GM23338 (cell line): ENCODE measurements at regions not wholly inside any gene's neighbourhood (a gene's known extent, or its start where the extent isn't known, plus 50 kb on each side); places are given as distances from the start of the nearest gene placed in this dataset.

Source experiments
- ATAC-seq: fragments of 200-7000 bp; cut with Tn5 transposase; 3 replicates; pipeline ENCODE4 v1.9.1; 2020
- DNase-seq: peaks from one replicate; pipeline ENCODE4 v3.0.0-alpha.2; 2015; ENCODE audit warnings: low spot score
- H2AFZ ChIP-seq: fragments of 200-600 bp; sonication (generic); 2 replicates; pipeline ENCODE4 v1.8.0; 2016; ENCODE audit warnings: antibody characterized with exemption, mild to moderate bottlenecking, moderate library complexity
- H3F3A ChIP-seq: fragments of 200-600 bp; sonication (generic); replicated peaks from 2 replicates; pipeline ENCODE4 v1.8.0; 2017; ENCODE audit warnings: antibody characterized with exemption, mixed run types, low read depth
- H3K27ac ChIP-seq: fragments of 200-600 bp; sonication (generic); 2 replicates; pipeline ENCODE4 v1.6.1; 2016; ENCODE audit warnings: low read depth
- H3K27me3 ChIP-seq: fragments of 200-600 bp; sonication (generic); 2 replicates; pipeline ENCODE4 v1.8.0; 2016; ENCODE audit warnings: mild to moderate bottlenecking, mixed run types, moderate library complexity; ENCODE audit not compliant: insufficient read depth
- H3K36me3 ChIP-seq: fragments of 200-600 bp; sonication (generic); 2 replicates; pipeline ENCODE4 v1.8.0; 2016; ENCODE audit warnings: mild to moderate bottlenecking; ENCODE audit not compliant: insufficient read depth
- H3K4me1 ChIP-seq: fragments of 200-600 bp; sonication (generic); 2 replicates; pipeline ENCODE4 v1.8.0; 2016; ENCODE audit warnings: mild to moderate bottlenecking, moderate library complexity; ENCODE audit not compliant: insufficient read depth
- H3K4me2 ChIP-seq: fragments of 200-600 bp; sonication (generic); 2 replicates; pipeline ENCODE4 v1.7.1; 2017; ENCODE audit warnings: mixed run types
- H3K4me3 ChIP-seq: fragments of 200-600 bp; sonication (generic); 2 replicates; pipeline ENCODE4 v1.6.1; 2016; ENCODE audit warnings: mixed run types
- H3K79me2 ChIP-seq: fragments of 200-600 bp; sonication (generic); replicated peaks from 2 replicates; pipeline ENCODE4 v1.8.0; 2017; ENCODE audit warnings: mild to moderate bottlenecking; ENCODE audit not compliant: insufficient read depth
- H3K9me2 ChIP-seq: fragments of 200-600 bp; sonication (generic); 2 replicates; pipeline ENCODE4 v1.8.0; 2017; ENCODE audit not compliant: insufficient read depth
- H4K20me1 ChIP-seq: fragments of 200-600 bp; sonication (generic); replicated peaks from 2 replicates; pipeline ENCODE4 v1.8.0; 2017; ENCODE audit warnings: mild to moderate bottlenecking; ENCODE audit not compliant: insufficient read depth
- H3K27ac Mint-ChIP-seq: 2 replicates; pipeline ENCODE4 v1.8.0; 2020; ENCODE audit warnings: inconsistent platforms, mild to moderate bottlenecking, moderate library complexity, mixed read lengths
- H3K27me3 Mint-ChIP-seq: 3 replicates; pipeline ENCODE4 v1.8.0; 2022; ENCODE audit warnings: low read depth, mild to moderate bottlenecking, moderate library complexity, mixed read lengths, inconsistent platforms; ENCODE audit not compliant: insufficient read depth, poor library complexity
- H3K36me3 Mint-ChIP-seq: 3 replicates; pipeline ENCODE4 v1.8.0; 2021; ENCODE audit warnings: low read depth, mild to moderate bottlenecking, inconsistent platforms, moderate library complexity, mixed read lengths
- H3K4me1 Mint-ChIP-seq: 3 replicates; pipeline ENCODE4 v1.8.0; 2020; ENCODE audit warnings: mild to moderate bottlenecking, inconsistent platforms, mixed read lengths
- H3K4me3 Mint-ChIP-seq: 3 replicates; pipeline ENCODE4 v1.8.0; 2021; ENCODE audit warnings: moderate library complexity, mild to moderate bottlenecking, inconsistent platforms, mixed read lengths
- H3K9me3 Mint-ChIP-seq: 3 replicates; pipeline ENCODE4 v1.8.0; 2020; ENCODE audit warnings: moderate library complexity, mild to moderate bottlenecking, inconsistent platforms, mixed read lengths
- CREB1 ChIP-seq: fragments of 250-450 bp; sonication (Bioruptor Pico); IDR thresholded peaks from 2 replicates; pipeline ENCODE4 v1.5.0; 2020; ENCODE audit warnings: low read depth, mild to moderate bottlenecking, moderate library complexity
- CTCF ChIP-seq, 2 experiments: fragments of 200-600 bp in 1 of 2; sonication (generic) in 1 of 2; conservative IDR thresholded peaks; 2 replicates each; pipeline versions ENCODE4 v1.5.1 to v1.6.1; 2016 to 2017; ENCODE audit warnings: antibody characterized with exemption in 2 of 2, low read depth in 2 of 2, mild to moderate bottlenecking in 2 of 2, moderate library complexity in 1 of 2
- EZH2phosphoT487 ChIP-seq: fragments of 200-600 bp; sonication (generic); IDR thresholded peaks from one replicate; pipeline ENCODE4 v1.8.1; 2018; ENCODE audit warnings: antibody characterized with exemption; ENCODE audit not compliant: unreplicated experiment
- JUNB ChIP-seq: IDR thresholded peaks from one replicate; pipeline ENCODE4 v1.6.1; 2016; ENCODE audit warnings: antibody characterized with exemption; ENCODE audit not compliant: unreplicated experiment
- NANOG ChIP-seq: IDR thresholded peaks from 2 replicates; pipeline ENCODE4 v1.6.1; 2016; ENCODE audit warnings: antibody characterized with exemption, borderline replicate concordance
- POLR2AphosphoS5 ChIP-seq: IDR thresholded peaks from 2 replicates; pipeline ENCODE4 v1.6.1; 2016; ENCODE audit warnings: antibody characterized with exemption, low read depth
- STAT1 ChIP-seq: IDR thresholded peaks from one replicate; pipeline ENCODE4 v1.6.1; 2016; ENCODE audit warnings: antibody characterized with exemption; ENCODE audit not compliant: unreplicated experiment
- ZNF331 ChIP-seq: fragments of 250-450 bp; sonication (Bioruptor Pico); IDR thresholded peaks from 2 replicates; pipeline ENCODE4 v1.5.0; 2020; ENCODE audit warnings: low read depth, mild to moderate bottlenecking, moderate library complexity
- ZNF462 ChIP-seq: fragments of 250-450 bp; sonication (Bioruptor Pico); IDR thresholded peaks from 2 replicates; pipeline ENCODE4 v1.5.0; 2020; ENCODE audit warnings: mild to moderate bottlenecking, moderate library complexity
- TF ChIP-seq, protein P1 (sequence below): IDR thresholded peaks from 2 replicates; pipeline ENCODE4 v1.6.1; 2016; ENCODE audit warnings: antibody characterized with exemption
- TF ChIP-seq, protein P2 (sequence below): IDR thresholded peaks from one replicate; pipeline ENCODE4 v1.6.1; 2018; ENCODE audit warnings: antibody characterized with exemption; ENCODE audit not compliant: unreplicated experiment

DNA sequence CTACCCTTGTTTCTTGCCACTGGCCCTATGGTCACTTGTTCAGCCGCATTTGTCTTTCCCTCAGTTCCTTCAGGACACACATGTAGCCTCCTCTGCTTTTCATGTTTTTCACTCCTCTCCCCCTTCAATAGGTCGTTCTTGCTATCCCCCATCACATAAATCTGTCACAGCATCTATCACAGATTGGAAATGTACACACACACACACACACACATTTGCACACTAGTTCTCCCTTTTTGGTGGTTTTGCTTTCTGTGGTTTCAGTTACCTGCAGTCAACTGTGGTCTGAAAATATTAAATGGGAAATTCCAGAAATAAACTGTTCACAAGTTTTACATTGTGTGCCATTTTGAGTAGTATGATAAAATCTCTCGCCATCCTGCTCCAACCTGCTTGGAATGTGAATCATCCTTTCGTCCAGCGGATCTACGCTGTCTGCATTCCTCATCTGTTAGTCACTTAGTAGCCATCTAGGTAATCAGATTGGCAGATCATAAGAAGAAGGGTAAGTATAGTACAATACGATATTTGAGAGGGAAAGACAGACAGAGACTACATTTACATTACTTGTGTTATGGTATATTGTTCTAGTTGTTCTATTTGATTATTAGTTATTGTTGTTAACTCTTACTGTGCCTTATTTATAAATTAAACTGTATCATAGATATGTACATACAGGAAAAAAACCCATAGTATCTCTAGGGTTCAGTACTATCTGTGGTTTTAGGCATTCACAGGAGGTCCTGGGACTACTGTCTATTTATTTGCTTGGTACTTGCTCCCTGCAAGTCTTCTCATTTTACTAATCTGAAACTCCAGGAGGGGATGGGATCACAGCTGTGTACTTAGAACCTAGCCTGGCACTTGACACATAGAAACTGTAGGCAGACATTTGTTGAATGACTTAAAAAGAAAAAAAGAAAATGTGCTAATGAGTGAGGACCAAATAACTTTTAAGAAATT is 86.1 kb upstream of the PNPT1 start (continued):
- TF ChIP-seq EZH2phosphoT487 (no peak), JUNB (no peak), CTCF (conservative IDR thresholded peaks at IDR 0.05; ENCODE audit: low read depth in 2 of 2) (no peak), STAT1 (no peak), NANOG (no peak)
- TF ChIP-seq, protein P1, sequence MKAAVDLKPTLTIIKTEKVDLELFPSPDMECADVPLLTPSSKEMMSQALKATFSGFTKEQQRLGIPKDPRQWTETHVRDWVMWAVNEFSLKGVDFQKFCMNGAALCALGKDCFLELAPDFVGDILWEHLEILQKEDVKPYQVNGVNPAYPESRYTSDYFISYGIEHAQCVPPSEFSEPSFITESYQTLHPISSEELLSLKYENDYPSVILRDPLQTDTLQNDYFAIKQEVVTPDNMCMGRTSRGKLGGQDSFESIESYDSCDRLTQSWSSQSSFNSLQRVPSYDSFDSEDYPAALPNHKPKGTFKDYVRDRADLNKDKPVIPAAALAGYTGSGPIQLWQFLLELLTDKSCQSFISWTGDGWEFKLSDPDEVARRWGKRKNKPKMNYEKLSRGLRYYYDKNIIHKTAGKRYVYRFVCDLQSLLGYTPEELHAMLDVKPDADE, result no peak
- TF ChIP-seq, protein P2, sequence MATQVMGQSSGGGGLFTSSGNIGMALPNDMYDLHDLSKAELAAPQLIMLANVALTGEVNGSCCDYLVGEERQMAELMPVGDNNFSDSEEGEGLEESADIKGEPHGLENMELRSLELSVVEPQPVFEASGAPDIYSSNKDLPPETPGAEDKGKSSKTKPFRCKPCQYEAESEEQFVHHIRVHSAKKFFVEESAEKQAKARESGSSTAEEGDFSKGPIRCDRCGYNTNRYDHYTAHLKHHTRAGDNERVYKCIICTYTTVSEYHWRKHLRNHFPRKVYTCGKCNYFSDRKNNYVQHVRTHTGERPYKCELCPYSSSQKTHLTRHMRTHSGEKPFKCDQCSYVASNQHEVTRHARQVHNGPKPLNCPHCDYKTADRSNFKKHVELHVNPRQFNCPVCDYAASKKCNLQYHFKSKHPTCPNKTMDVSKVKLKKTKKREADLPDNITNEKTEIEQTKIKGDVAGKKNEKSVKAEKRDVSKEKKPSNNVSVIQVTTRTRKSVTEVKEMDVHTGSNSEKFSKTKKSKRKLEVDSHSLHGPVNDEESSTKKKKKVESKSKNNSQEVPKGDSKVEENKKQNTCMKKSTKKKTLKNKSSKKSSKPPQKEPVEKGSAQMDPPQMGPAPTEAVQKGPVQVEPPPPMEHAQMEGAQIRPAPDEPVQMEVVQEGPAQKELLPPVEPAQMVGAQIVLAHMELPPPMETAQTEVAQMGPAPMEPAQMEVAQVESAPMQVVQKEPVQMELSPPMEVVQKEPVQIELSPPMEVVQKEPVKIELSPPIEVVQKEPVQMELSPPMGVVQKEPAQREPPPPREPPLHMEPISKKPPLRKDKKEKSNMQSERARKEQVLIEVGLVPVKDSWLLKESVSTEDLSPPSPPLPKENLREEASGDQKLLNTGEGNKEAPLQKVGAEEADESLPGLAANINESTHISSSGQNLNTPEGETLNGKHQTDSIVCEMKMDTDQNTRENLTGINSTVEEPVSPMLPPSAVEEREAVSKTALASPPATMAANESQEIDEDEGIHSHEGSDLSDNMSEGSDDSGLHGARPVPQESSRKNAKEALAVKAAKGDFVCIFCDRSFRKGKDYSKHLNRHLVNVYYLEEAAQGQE, result no peak

GRCh38 chr2:55776966-55777365 is 83.3 kb upstream of the PNPT1 start:
- Histone ChIP-seq H4K20me1 (no peaks in the 10 kb centered on the region), H3K27ac (no peak overlapping the region), H3K4me1 (no peaks in the 10 kb centered on the region), H3K4me3 (no peak overlapping the region), H3K79me2 (no peaks in the 10 kb centered on the region), H3K9me2 (peaks cover 17% of the 10 kb centered on the region; the same call in 1 of the 2 replicates), H3K27me3 (no peaks in the 10 kb centered on the region), H3F3A (no peaks in the 10 kb centered on the region), H2AFZ (no peak overlapping the region), H3K36me3 (no peaks in the 10 kb centered on the region), H3K4me2 (no peak overlapping the region)
- ATAC-seq (no peak), DNase-seq (no peak)
- H3K4me3 Mint-ChIP-seq, result no peak overlapping the region
- peaks cover 2% of the 10 kb centered on the region; the same call in 2 of the 3 replicates for H3K4me1 Mint-ChIP-seq
- no peak overlapping the region for H3K27ac Mint-ChIP-seq
- peaks cover 5% of the 10 kb centered on the region; the same call in 2 of the 3 replicates for H3K36me3 Mint-ChIP-seq
- H3K9me3 Mint-ChIP-seq, result peaks cover 15% of the 10 kb centered on the region
- no peaks in the 10 kb centered on the region for H3K27me3 Mint-ChIP-seq
- TF ChIP-seq STAT1 (no peak), ZNF331 (CRISPR knock-in tag) (no peak), NANOG (no peak), ZNF462 (no peak), CREB1 (no peak), POLR2AphosphoS5 (no peak)
